Left ventricle myocardium inferior (tissue), 1 donor: ENCODE measurements at regions not wholly inside any gene's neighbourhood (a gene's known extent, or its start where the extent isn't known, plus 50 kb on each side); places are given as distances from the start of the nearest gene placed in this dataset.

Source experiments
- DNase-seq: peaks from one replicate; pipeline ENCODE4 v3.0.0-alpha.2; 2020
- H3K27ac ChIP-seq: fragments of 200-600 bp; replicated peaks from 2 replicates; pipeline ENCODE4 v1.8.0; 2021
- H3K27me3 ChIP-seq: fragments of 200-600 bp; 2 replicates; pipeline ENCODE4 v1.8.0; 2021; ENCODE audit warnings: low read depth
- H3K36me3 ChIP-seq: fragments of 200-600 bp; 2 replicates; pipeline ENCODE4 v1.8.0; 2021
- H3K4me1 ChIP-seq: fragments of 200-600 bp; 2 replicates; pipeline ENCODE4 v1.8.0; 2021
- H3K4me3 ChIP-seq: fragments of 200-600 bp; 2 replicates; pipeline ENCODE4 v1.8.0; 2021; ENCODE audit warnings: mild to moderate bottlenecking, moderate library complexity
- H3K9me3 ChIP-seq: fragments of 200-600 bp; replicated peaks from 2 replicates; pipeline ENCODE4 v1.8.0; 2021
- intact Hi-C: fragments of 100-400 bp; cut with micrococcal nuclease; formaldehyde crosslinking; loops from one replicate; pipeline ENCODE4 v1.11.0; 2022
- TF ChIP-seq, protein P1 (sequence below): fragments of 200-600 bp; IDR thresholded peaks from 2 replicates; pipeline ENCODE4 v1.8.0; 2021; ENCODE audit warnings: antibody characterized with exemption, mild to moderate bottlenecking, borderline replicate concordance
- donor health status: DM: no; HTN: yes; CAD: no; lungs with severe emphysema.

DNA sequence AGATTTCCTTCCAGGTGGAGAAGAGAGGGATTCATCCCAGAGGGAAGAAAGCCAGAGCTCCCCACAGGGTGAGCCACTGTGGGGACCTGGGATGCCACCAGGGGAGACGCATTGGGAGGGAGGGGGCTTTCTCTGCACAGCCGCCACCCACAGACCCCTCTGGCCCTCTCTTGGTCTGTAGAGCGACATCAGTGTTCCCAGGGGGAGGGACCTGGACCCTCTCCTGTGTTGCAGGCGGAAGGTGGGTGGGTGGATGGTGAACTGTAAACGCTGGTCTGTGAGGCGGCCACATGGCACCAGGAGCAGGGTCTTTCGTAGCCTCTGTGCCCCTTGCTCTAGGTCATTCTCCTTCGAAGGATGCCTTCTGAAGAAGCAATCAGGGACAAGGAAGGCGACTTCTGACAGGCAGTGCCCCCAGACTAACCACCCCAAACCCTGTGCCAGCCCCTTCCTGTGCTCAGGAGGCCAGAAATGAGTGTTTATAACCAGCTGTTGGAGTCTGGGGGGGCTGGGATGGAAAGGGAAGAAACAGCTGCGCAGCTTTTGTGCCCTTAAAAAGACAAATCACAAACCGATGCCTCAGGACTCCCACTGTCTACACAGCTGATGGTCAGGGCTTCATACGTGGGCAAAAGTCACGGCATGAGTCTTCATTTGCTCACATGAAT, 121.4 kb upstream of the ZBTB40 start:
- TF ChIP-seq, protein P1, sequence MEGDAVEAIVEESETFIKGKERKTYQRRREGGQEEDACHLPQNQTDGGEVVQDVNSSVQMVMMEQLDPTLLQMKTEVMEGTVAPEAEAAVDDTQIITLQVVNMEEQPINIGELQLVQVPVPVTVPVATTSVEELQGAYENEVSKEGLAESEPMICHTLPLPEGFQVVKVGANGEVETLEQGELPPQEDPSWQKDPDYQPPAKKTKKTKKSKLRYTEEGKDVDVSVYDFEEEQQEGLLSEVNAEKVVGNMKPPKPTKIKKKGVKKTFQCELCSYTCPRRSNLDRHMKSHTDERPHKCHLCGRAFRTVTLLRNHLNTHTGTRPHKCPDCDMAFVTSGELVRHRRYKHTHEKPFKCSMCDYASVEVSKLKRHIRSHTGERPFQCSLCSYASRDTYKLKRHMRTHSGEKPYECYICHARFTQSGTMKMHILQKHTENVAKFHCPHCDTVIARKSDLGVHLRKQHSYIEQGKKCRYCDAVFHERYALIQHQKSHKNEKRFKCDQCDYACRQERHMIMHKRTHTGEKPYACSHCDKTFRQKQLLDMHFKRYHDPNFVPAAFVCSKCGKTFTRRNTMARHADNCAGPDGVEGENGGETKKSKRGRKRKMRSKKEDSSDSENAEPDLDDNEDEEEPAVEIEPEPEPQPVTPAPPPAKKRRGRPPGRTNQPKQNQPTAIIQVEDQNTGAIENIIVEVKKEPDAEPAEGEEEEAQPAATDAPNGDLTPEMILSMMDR = no peak
- peaks cover 56% of the 10 kb centered on the region for H3K27me3 ChIP-seq

DNA sequence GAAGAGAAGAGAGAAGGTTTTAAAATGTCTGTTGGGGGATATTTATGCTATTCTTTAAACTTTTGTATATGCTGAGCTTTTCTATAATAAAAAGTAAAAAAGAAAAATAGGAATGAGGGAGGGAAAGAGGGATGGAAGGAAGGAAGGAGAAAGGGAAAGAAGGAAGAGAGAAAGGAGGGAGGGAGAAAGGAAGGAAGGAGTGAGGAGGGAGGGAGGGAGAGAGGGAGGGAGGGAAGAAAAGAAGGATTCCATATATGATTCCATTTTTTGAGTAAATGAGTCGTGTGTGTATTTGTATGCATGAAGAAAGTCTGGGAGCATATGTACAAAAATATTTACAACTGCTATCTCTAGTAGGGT, 120.9 kb upstream of the ZBTB40 start:
- no peak overlapping the region for H3K4me3 ChIP-seq
- no peaks in the 10 kb centered on the region for H3K9me3 ChIP-seq
- H3K4me1 ChIP-seq = no peaks in the 10 kb centered on the region
- no peak for DNase-seq
- H3K36me3 ChIP-seq = no peaks in the 10 kb centered on the region
- H3K27ac ChIP-seq = no peak overlapping the region
- H3K27me3 ChIP-seq = peaks cover 61% of the 10 kb centered on the region
- TF ChIP-seq, protein P1 = no peak
- intact Hi-C loops = no loop called here

More for the DNA sequence above, 121.4 kb upstream of the ZBTB40 start:
- Histone ChIP-seq H3K4me3 (no peak overlapping the region), H3K9me3 (no peaks in the 10 kb centered on the region), H3K36me3 (no peaks in the 10 kb centered on the region), H3K4me1 (no peaks in the 10 kb centered on the region), H3K27ac (no peak overlapping the region)
- intact Hi-C loops = no loop called here
- no peak for DNase-seq

DNA sequence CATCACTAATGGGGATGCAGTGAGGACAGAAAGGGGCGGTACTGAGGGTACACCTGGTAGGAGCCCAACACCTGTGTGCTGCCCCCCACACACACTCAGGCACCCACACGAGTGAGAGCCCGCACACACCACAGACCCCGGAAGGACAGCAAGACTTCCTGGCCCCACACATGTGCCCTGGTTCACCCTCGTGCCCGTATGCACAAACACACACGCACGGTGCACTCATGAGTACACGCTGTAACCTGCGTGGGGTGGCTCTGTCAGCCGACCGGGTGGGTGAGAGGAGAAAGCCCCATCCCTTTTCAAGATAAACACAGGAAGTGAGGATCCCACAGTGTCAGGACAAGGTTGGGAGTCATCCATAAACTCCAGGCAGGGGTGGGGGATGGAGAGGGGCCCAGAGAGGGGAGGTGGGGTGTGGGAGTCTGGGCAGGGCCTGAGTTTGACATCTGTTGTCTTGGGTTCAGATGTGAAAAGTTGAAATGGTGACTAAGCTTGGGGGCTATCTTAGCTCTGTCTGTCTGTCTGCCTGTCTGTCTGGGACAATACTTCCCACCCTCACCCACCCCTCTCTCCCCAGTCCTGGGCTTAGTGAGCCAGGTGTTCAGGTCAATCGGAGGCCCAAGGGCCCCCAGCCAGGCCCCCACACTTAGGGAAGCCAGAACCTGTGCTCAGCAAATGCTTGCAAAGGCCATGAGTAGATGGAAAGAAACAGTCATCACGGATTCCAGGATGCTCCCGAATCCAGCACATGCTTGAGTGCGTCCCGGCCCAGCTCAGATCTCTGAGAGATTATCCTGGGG, 119.8 kb upstream of the ZBTB40 start:
- Histone ChIP-seq H3K4me1 (no peaks in the 10 kb centered on the region), H3K27me3 (peaks cover 64% of the 10 kb centered on the region), H3K4me3 (no peak overlapping the region), H3K36me3 (no peaks in the 10 kb centered on the region), H3K27ac (no peak overlapping the region), H3K9me3 (no peaks in the 10 kb centered on the region)
- intact Hi-C loops = no loop called here
- TF ChIP-seq, protein P1 = no peak
- DNase-seq = no peak

DNA sequence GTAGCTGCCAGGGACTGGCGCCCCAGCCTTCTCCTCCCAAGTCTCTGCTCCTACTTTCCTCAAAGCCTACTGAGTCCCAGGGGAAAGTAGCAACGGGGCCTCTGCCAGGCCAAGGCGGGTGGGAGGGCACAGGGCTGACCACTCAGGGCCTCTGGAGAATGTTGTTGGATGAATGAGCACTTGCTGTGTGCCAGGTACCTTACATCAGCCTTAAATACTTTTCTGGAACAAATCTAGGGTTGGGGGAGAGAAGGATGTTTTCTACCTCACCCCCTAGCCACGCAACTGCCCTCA, 119.3 kb upstream of the ZBTB40 start:
- Histone ChIP-seq H3K36me3 (no peaks in the 10 kb centered on the region), H3K9me3 (no peaks in the 10 kb centered on the region), H3K4me1 (no peaks in the 10 kb centered on the region), H3K27ac (no peak overlapping the region), H3K4me3 (no peak overlapping the region), H3K27me3 (peaks cover 64% of the 10 kb centered on the region)
- intact Hi-C loops = no loop called here
- TF ChIP-seq, protein P1 = no peak
- DNase-seq = no peak

DNA sequence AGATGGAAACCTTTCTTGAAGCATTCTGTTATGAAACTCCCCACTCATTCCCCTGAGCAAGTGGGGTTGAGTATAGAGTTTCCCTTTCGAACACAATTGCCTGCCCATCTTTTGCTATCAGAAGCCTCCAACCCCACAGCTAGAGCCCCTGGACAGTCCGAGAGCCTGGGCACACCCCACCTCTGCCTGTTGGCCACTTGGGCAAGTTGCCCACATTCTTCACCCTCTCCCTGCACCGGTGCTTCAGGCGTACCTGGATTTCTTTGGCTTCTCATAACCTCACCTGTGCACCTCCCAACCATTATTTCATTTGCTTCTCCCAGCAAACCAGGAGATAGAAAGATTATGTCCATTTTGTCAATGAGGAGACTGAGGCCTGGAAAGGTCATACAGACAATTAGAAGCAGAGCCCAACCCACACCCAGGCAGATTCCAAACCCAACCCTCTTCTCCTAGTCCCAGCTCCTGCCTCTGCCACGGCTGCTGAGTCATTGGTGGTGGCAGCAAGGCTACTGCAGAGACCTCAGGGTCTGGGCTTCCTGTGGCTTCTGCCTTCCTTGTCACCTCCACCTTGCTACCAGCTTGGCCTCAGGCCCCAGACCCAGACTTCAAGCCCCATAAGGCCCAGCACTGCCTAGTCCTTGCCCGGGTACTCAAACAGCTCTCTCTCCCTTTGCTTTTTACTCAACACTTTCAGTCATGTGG, 118.7 kb upstream of the ZBTB40 start:
- no peak overlapping the region for H3K27ac ChIP-seq
- no peaks in the 10 kb centered on the region for H3K4me1 ChIP-seq
- intact Hi-C loops = no loop called here
- H3K9me3 ChIP-seq = no peaks in the 10 kb centered on the region
- H3K27me3 ChIP-seq = peaks cover 67% of the 10 kb centered on the region
- TF ChIP-seq, protein P1 = no peak
- no peaks in the 10 kb centered on the region for H3K36me3 ChIP-seq
- H3K4me3 ChIP-seq = no peak overlapping the region
- DNase-seq = no peak
